ENCODE measurements at regions not wholly inside any gene's neighbourhood (a gene's known extent, or its start where the extent isn't known, plus 50 kb on each side); places are given as distances from the start of the nearest gene placed in this dataset.

GRCh38 chr3:72099326-72100079, 314.6 kb upstream of the PROK2 start:
- DNase-seq (ENCODE audit: low read depth in 2 of 3, low spot score in 2 of 3) = no peak

- DNase-seq (ENCODE audit: low read depth in 2 of 3, low spot score in 2 of 3) = no peak
Observed at GRCh38 chr3:72097053-72097452, 312.1 kb upstream of the PROK2 start.

DNA sequence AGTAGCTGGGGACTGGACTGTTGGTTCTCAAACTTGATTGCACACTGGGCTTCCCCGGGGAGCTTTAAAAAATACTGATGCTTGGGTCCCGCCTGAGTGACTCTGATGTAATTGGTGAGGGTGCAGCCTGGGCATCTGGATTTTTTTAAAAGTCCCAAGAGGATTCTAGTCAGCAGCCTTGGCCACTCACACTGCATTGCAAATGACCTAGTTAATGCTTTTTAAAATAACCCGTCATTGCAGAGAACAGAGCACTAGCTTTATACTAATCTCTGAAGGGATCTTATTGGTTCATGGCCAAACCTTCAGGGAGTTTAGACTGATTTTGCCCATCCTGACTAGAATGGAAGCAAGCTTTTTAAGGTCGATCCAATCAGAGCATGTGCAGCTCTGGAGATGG, 310.6 kb upstream of the PROK2 start:
- DNase-seq (ENCODE audit: low read depth in 2 of 3, low spot score in 2 of 3) = no peak

- no peak for DNase-seq (ENCODE audit: low read depth in 2 of 3, low spot score in 2 of 3)
Observed at GRCh38 chr3:72093992-72094334, 309.0 kb upstream of the PROK2 start.

DNA sequence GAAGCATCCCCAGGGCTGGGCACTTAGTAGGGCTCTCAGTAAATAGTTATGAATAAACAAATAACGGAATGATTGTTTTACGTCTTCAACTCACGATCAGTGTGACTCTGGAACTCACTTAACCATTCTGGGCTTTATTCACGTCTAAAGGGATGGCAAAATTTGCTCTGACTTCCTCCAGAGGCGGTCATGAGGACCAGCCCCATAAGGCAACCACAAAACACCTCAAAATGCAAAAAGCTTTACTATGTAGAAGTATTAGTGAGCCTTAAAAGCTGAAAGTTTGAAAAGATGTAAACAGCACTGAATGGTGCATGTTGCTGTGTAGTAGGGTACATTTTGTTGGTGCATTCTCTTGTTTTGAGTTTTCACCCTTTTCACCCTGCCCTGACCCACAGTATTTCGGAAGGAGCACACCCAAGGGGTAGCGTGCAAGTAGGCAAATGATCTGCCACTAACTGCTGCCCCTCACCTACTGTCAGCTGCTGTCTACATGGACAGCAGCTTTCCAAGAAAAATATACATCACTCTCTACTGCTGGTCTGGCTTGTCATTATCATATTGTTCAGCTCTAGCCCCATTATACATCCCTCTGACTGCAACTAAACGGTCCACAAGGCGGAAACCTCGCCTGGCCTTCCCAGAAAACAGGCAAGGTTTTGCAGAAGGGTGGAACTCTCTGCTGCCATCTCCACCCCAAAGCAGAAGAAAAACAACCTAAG, 308.5 kb upstream of the PROK2 start:
- DNase-seq (ENCODE audit: low read depth in 2 of 3, low spot score in 2 of 3) = no peak

- no peak for DNase-seq (ENCODE audit: low read depth in 2 of 3, low spot score in 2 of 3)
Observed at GRCh38 chr3:72092778-72093177, 307.8 kb upstream of the PROK2 start.

DNA sequence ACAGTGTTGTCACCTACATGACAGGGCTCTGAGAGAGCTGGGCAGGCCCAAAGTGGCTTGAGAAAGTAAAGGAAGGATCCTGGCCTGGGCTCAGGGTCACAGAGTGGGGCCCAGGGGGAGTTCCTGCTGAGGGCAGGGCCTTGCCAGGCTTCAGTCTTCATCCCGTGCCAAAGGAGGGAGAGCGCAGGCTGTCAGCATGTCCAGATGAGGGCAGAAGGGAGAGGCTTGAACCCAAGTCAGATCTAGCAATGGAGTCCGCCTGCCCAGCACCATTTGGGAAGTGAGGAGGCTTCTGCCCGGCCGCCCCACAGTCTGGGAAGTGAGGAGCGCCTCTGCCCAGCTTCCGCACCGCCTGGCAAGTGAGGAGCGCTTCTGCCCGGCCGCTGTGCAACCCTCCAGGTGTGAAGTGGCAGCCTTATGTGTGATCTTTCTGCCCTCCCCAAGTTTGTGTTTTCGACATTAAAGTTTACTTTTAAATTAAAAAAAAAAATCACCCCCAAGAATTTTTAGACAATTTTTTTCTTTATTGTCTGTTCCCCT, 303.6 kb upstream of the PROK2 start:
- DNase-seq (ENCODE audit: low read depth in 2 of 3, low spot score in 2 of 3) = no peak

- no peak for DNase-seq (ENCODE audit: low read depth in 2 of 3, low spot score in 2 of 3)
Observed at GRCh38 chr3:72087420-72087819, 302.5 kb upstream of the PROK2 start.

DNA sequence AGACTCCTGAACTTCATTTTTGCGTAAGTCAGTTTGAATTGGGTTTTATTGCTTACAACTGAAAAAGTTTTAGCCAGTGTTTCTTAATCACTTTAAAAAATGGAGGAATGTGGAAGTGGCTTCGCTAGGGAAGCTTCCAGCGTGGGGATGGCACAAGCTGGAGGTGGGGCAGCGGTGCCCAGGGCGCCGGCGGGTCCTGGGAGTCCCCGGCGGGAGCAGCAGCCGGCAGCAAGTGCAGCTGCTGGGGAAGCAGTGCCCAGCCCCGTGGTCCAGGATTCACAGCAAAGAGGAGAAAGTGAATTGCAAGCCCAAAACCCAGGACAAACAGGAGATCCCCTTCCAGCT, 301.8 kb upstream of the PROK2 start:
- DNase-seq (ENCODE audit: low read depth in 2 of 3, low spot score in 2 of 3) = no peak

- DNase-seq (ENCODE audit: low read depth in 2 of 3, low spot score in 2 of 3) = no peak
Observed at GRCh38 chr3:72086042-72086742, 301.2 kb upstream of the PROK2 start.

DNA sequence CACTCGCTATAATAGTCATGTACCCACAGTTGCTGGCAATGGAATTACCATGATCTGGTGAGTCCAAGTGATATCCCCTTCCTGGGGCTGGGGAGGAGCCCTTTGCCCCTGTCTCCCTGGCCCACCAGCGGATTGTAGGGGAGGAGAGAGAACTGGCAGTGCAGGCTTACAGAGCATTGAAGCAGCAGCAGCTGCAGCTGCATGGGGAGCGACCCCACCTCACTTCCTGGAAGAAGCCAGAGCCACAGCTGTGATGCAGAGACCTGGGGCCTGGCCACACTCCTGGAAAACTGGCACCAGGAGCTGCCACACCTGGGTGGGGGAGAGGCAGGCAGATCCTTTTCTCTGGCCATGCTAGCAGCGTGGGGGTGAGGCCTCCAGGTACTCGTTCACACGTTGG, 300.1 kb upstream of the PROK2 start:
- no peak for DNase-seq (ENCODE audit: low read depth in 2 of 3, low spot score in 2 of 3)

DNA sequence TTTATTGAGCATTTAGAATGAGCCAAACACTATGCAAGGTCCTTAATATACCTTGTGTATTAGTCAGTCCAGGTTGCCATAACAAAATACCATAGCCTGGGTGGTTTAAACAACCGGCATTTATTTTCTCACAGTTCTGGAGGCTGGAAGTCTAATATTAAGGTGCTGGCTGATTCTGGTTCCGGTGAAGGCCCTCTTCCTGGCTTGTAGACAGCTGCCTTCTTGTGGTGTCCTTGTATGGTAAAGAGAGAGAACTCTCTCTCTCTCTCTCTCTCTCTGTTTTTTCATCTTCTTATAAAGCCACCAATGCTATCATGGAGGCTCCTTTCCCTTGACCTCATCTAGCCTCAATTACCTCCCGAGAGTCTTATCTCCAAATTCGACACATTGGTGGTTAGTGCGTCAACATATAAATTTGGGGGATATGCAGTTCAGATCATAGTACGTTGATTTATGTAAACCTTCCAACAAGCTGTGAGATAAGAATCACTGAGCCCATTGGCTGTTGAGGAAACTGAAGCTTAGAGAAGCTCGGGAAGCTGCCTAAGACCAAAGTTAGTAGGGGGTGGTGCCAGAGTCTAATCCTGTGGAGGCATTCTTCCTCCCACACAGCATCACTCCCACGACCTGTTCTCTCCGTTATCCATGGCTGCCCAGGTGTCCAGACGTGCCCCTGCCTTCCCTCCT, 298.0 kb upstream of the PROK2 start:
- DNase-seq (ENCODE audit: low read depth in 2 of 3, low spot score in 2 of 3) = no peak

DNA sequence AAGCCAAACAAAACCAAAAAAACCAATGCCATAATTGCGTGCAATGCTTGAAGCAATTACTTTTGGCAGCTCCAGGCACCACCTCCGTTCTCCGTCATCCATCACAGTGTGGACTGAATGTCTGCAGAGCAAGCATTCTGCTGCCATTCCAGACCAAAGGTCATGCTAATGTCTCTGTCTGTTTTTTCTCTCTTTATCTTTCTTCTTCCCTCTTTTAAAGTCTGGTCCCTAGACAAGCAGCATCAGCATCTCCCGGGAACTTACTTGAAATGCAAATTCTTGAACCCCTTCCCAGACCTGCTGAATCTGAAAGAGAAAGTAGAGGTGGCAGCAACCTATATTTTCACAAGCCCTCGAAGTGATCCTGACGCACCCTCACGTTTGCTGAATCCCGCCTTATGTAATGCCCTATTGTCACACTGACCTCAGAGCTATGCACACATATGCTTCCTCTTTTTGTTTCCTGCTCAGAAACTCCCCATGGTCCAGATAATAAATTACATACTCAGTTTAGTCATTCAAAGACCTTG, 297.3 kb upstream of the PROK2 start:
- DNase-seq (ENCODE audit: low read depth in 2 of 3, low spot score in 2 of 3) = no peak

DNA sequence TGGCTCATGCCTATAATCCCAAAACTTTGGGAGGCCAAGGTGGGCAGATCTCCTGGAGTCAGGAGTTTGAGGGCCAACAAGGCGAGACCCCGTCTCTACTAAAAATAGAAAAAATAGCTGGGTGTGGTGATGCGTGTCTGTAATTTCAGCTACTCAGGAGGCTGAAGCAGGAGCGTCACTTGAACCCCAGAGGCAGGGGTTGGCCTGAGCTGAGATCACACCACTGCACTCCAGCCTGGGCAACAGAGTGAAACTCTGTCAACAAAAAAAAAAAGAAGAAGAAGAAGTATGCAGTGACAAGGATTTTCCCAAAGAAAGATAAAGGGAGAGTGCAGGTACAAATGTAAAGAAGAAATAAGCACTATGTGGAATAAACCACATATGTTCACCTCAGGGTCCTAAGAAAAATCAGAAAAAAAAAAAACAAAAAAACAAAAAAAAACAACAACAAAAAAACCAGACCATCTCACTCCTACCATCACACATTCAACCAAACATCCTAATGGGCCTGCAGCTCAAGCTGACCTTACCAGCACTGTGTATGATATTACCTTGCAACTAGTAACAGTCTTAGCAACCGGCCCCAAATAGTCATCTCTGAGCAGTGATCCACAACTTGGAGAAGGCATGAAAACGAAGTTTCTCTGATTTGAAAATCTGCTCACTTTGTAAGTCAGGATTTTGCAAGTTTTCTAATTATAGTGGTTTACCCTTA, 296.7 kb upstream of the PROK2 start:
- no peak for DNase-seq (ENCODE audit: low read depth in 2 of 3, low spot score in 2 of 3)

GRCh38 chr3:72080800-72081199, 295.9 kb upstream of the PROK2 start:
- DNase-seq (ENCODE audit: low read depth in 2 of 3, low spot score in 2 of 3) = no peak

DNA sequence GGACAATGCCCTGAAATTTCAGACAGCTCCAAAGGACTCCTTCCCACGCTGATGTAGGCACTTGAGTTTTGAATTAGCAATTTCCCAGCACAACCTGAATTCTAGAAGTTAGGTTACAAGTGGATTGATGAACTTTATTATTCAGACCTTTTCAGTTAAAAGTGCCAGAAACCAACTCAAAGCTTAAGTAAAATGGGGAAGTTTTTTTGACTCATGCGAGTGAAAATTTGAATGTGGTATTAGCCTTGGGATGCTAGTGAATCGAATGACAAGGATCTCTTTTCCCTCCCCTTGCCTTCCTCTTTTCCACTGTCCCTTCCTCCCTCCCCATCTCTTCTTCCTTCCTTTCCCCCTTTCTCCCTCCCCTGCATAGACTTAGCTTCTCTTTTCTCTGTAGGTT, 295.1 kb upstream of the PROK2 start:
- no peak for DNase-seq (ENCODE audit: low read depth in 2 of 3, low spot score in 2 of 3)

GRCh38 chr3:72079369-72079872, 294.5 kb upstream of the PROK2 start:
- no peak for DNase-seq (ENCODE audit: low read depth in 2 of 3, low spot score in 2 of 3)

GRCh38 chr3:72078676-72079368, 293.9 kb upstream of the PROK2 start:
- DNase-seq (ENCODE audit: low read depth in 2 of 3, low spot score in 2 of 3) = no peak

DNA sequence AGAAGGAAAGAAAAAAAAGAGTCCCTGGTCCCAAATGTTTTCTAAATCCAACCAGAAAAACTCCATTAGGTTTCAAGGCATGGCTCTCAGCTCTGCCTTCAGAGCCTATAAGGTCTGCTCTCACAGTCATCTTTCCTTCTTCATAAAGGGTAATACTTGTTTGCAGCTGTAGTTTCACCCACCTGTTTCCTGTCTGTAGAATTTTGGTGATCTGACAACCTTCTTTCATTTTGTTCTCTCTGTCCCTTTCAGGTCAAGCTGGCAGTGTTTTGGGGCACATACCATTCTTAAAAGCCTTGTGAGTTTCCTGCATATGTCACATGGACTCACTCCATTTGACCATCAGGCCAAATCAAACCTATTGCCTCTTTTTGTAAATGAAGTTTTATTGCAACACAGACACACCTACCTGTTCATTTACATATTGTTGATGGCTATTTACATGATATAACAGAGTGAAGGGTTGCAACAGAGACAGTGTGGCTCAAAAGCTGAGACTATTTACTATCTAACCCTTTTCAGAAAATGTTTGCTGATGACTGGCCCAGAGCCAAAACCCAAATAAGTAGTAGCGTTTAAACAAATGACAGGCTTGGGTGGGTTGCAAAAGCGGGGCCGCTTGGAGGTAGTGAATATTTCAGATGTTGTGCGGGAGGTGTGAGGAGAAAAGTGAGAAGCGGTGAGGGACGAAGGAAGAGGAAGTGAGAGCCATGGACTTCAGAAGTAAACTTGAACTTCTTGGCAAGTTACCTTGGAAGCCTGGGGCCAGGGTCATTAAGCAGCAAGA, 292.7 kb upstream of the PROK2 start:
- no peak for DNase-seq (ENCODE audit: low read depth in 2 of 3, low spot score in 2 of 3)

Measured in activated CD8-positive, alpha-beta memory T cell treated with anti-CD3 and anti-CD28 coated beads for 48 hours (primary cell).